Suppressor macrophage treated with lipopolysaccharide for 4 hours (primary cell): ENCODE measurements at regions not wholly inside any gene's neighbourhood (a gene's known extent, or its start where the extent isn't known, plus 50 kb on each side); places are given as distances from the start of the nearest gene placed in this dataset.
A peak's percentile ranks its signal among the peaks of the same experiment; 100 is the strongest.
"Not testable (repeated sequence)": the region's sequence is repeated elsewhere in the genome, so short reads cannot be mapped to it uniquely, and the experiment has no call there.

Source experiments
- DNase-seq: peaks from one replicate; pipeline ENCODE4 v3.0.0-alpha.2; 2020

DNA sequence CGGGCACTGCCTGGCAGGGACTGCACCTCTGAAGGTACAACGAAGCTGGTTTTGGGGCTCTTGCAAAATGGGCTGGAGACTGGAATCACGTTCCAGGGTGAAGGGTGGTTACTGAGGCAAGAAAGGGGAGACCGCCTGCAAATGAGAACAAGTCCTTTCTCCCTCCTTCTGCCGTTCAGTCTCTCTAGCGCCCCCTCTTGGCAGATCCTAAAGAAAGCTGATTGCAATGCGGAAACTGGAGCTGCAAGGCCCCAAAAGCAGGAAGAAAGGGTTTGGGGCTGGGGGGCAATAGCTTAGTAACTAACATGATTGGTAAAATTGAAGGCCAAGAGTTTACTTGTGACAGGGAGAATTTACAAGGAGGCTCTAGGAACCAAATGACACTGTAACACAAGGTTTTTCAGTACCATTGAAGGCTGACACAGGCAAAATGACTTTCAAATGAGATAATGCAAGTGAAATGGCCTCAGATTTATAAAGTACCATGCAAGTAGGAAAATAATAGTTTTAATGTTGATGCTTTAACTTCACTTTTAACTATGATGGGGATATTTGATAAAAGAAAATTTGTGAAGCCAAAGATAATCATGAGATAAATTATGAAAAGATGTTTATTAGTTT, 222.7 kb upstream of the HAND2 start:
- DNase-seq = peak; percentile 62

GRCh38 chr4:173748353-173748752, 218.3 kb upstream of the HAND2 start:
- DNase-seq = no peak

GRCh38 chr4:173747537-173748257, 217.7 kb upstream of the HAND2 start:
- no peak for DNase-seq

DNA sequence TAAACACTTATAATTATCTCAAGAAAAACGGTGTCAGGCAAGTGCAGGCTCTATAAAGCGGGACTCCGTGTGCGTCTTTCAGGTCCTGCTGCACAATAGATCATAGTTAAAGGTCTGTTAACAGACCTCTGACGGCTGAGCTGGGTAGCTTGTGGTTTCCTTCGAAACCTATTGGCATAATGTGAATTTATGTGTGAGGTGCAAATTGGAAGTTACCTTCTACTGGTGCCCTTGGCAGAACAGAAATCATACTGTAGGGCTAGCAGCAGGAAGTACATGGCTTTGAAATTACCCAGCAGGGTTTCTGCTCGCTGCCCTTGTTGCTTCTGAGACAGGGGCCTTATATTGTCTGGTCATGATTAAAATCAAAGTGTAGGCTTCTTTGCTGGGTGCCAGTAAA, 216.4 kb upstream of the HAND2 start:
- DNase-seq = no peak

- DNase-seq = no peak
Observed at GRCh38 chr4:173745765-173746164, 215.7 kb upstream of the HAND2 start.

GRCh38 chr4:173736840-173737239, 206.8 kb upstream of the HAND2 start:
- DNase-seq = no peak

GRCh38 chr4:173735585-173735984, 205.6 kb upstream of the HAND2 start:
- no peak for DNase-seq

- no peak for DNase-seq
Observed at GRCh38 chr4:173735049-173735448, 205.0 kb upstream of the HAND2 start.

GRCh38 chr4:173731257-173731656, 201.2 kb upstream of the HAND2 start:
- no peak for DNase-seq

GRCh38 chr4:173722075-173722474, 192.0 kb upstream of the HAND2 start:
- DNase-seq = no peak

DNA sequence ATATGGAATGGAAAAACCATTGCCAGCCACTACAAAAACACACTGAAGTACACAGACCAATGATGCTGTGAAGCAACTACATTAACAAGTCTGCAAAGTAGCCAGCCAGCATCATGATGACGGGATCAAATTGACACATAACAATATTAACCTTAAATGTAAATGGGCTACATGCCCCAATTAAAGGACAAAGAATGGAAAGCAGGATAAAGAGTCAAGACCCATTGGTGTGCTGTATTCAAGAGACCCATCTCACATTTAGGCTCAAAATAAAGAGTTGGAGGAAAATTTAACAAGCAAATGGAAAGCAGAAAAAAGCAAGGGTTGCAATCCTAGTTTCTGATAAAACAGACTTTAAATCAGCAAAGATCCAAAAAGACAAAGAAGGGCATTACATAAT, 188.5 kb upstream of the HAND2 start:
- not testable (repeated sequence) for DNase-seq

DNA sequence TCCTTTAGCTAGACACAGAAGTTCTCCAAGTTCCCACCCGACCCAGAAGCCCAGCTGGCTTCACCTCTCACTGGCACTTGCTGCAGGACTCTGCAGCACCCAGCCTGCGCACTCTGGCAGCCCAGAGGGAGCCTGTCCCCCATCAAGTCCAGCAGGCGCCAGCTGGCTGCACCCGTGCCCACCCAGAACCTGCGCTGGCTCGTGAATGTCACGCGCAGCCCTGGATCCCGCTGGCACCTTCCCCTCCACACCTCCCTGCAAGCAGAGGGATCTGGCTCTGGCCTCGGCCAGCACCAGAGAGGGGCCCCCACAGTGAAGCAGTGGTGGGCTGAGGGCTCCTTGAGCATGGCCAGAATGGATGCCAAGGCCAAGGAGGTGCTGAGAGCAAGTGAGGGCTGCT, 187.6 kb upstream of the HAND2 start:
- DNase-seq = no peak

DNA sequence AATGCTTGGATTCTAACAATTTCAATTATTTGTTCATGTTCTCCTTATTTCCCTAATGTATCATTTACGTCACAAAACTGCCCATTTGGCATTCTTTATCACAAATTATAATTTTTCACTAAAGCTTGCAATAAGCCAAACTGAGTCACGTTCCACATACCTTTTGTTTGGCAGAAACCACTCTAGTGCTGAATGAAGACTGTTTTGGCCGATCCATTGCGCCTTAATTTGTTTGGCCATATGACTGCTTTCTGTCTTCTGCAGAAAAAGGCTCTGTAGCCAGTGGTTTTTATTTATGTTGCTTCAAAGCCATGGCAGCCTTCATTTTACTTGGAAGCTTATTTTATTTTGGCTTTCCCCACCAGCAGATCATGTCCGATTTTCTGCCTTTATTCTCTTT, 184.4 kb upstream of the HAND2 start:
- DNase-seq = no peak

- no peak for DNase-seq
Observed at GRCh38 chr4:173713026-173713425, 183.0 kb upstream of the HAND2 start.

GRCh38 chr4:173707658-173708419, 177.8 kb upstream of the HAND2 start:
- DNase-seq = no peak

DNA sequence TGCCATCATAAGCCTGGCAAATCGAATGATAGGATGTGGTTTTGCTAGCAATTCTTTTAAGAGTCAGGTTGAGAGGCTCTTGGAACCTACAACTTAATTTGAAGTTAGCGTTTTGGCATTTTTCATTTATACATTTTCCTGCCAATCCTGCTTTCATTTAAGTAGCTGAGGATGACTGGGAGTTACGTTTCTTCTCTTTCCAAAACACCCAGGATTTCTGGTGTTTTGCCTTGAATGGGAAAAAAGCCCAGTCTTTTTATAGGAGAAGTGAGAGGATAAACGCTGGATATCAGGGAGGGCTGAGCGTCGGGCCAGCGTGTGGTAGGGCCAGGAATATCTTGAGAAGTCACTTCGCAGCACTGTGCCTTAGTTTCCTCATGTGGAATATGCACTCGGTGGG, 174.2 kb upstream of the HAND2 start:
- no peak for DNase-seq

DNA sequence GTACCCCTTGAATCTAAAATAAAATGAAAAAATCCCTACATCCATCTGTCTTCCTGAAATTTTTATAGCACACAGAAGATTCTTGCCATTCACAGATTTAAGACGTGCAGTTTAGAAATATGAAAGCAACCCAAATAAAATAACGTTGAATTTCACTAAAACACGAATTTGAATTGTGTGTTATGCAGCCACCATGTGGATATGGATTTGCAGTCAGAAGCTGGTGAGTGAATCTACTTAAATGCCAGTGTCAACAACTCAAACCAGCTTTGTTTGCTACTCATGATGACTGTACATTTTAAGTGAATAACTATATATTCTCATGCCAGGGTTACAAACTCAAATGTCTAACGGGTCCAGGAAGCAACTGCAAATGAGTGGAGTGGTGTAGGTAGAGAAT, 173.0 kb upstream of the HAND2 start:
- no peak for DNase-seq

DNA sequence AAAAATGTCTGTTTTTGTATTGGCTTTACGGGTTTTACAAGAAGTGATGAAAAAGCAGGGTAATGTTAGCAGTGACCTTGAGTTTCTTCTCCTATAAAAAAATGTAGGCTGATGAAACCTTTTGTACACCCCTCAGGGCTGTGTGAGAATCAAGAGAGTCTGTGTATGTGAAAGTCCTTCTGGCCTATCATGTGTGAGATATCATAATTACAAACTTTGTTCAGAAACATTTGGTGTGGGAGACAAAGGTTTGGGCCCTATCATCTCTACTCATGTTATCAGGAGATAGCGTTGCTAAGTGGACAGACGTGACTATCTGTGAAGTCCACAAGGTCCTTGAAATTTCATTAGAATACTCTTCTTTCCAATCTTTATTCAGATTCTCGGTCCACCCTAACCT, 170.6 kb upstream of the HAND2 start:
- no peak for DNase-seq

DNA sequence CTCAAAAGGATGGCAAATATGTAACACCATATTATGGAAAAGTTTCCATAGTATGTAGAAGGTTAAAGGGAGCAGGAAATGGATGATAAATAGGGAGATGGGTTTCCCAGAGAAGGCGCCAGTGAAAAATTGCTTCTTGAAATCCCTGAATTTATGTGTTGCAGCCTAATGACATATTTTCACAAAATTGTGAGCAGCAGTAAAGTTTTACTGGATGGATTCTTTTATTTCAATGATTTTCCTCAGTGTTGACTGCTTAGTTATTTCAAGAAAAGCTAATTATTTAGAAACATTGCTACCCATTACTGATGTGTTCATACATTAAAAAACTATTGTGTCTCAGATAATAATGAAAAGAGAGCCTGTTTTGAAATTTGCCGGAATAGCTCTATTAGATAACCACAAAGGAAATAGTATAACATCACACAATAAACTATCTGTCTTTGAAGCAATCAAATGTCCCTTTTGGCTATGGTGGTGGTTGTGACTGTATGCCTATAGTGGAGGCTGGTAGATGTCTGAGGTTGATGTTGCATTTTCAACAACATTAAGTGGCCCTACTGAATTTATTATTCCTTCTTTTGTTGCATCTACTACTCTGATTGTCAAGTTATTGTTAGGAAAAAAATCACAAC, 169.9 kb upstream of the HAND2 start:
- DNase-seq = no peak

GRCh38 chr4:173698557-173699262, 168.7 kb upstream of the HAND2 start:
- no peak for DNase-seq

GRCh38 chr4:173697840-173698239, 167.8 kb upstream of the HAND2 start:
- DNase-seq = no peak

GRCh38 chr4:173696551-173696950, 166.5 kb upstream of the HAND2 start:
- DNase-seq = no peak

DNA sequence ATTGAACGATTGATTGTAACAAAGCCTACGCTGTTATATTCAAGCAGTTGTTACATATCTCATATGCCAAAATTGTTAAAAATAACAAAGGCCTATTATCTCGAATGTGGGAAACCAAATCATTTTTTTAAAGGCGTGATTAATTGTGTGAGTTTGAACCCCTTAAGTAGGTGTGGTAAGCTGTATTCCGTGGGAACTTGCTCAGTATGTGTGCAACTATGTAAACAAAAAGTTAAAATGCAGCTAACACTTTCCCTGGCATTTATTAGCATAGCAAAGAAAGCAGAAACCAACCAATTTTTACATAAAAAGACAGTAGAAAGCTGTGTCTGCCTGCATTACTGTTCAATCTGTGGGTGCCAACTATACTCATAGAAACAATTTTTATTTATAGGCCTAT, 166.0 kb upstream of the HAND2 start:
- no peak for DNase-seq
